H9 (cell line): ENCODE measurements at regions not wholly inside any gene's neighbourhood (a gene's known extent, or its start where the extent isn't known, plus 50 kb on each side); places are given as distances from the start of the nearest gene placed in this dataset.

ENCODE experiments used
- DNase-seq: peaks from one replicate; pipeline ENCODE4 v3.0.0-alpha.2; 2017
- H2AFZ ChIP-seq: one replicate; pipeline ENCODE4 v1.6.1; 2013; ENCODE audit warnings: mild to moderate bottlenecking, low read length, control low read depth, moderate library complexity
- H2AK5ac ChIP-seq: 2 replicates; pipeline ENCODE4 v1.6.1; 2013; ENCODE audit warnings: low read length, control low read depth, mixed read lengths; ENCODE audit not compliant: insufficient read length
- H2BK120ac ChIP-seq: one replicate; pipeline ENCODE4 v1.6.1; 2013; ENCODE audit warnings: low read depth, mild to moderate bottlenecking, low read length, control low read depth, inconsistent platforms; ENCODE audit not compliant: poor library complexity, severe bottlenecking
- H2BK12ac ChIP-seq: 2 replicates; pipeline ENCODE4 v1.6.1; 2013; ENCODE audit warnings: low read length, control low read depth, mixed read lengths, low read depth; ENCODE audit not compliant: insufficient read length
- H2BK15ac ChIP-seq: 2 replicates; pipeline ENCODE4 v1.6.1; 2013; ENCODE audit warnings: low read depth, low read length, control low read depth
- H2BK20ac ChIP-seq: one replicate; pipeline ENCODE4 v1.6.1; 2013; ENCODE audit warnings: low read depth, mild to moderate bottlenecking, low read length, control low read depth, inconsistent platforms; ENCODE audit not compliant: poor library complexity, severe bottlenecking
- H2BK5ac ChIP-seq: 2 replicates; pipeline ENCODE4 v1.6.1; 2013; ENCODE audit warnings: low read length, control low read depth, mixed read lengths; ENCODE audit not compliant: insufficient read length
- H3K14ac ChIP-seq: 2 replicates; pipeline ENCODE4 v1.6.1; 2013; ENCODE audit warnings: low read length, control low read depth; ENCODE audit not compliant: insufficient read depth
- H3K18ac ChIP-seq: 2 replicates; pipeline ENCODE4 v1.6.1; 2013; ENCODE audit warnings: low read depth, mild to moderate bottlenecking, mixed read lengths, low read length, control low read depth; ENCODE audit not compliant: insufficient read length
- H3K23ac ChIP-seq: 2 replicates; pipeline ENCODE4 v1.6.1; 2013; ENCODE audit warnings: low read length, control low read depth, mixed read lengths, low read depth; ENCODE audit not compliant: insufficient read length
- H3K23me2 ChIP-seq: 2 replicates; pipeline ENCODE4 v1.6.1; 2013; ENCODE audit warnings: low read depth, mild to moderate bottlenecking, mixed read lengths, low read length, control low read depth; ENCODE audit not compliant: insufficient read length, poor library complexity, severe bottlenecking
- H3K27ac ChIP-seq: 2 replicates; pipeline ENCODE4 v1.5.1; 2013; ENCODE audit warnings: low read length, control low read depth, mixed read lengths, low read depth; ENCODE audit not compliant: insufficient read length
- H3K27me3 ChIP-seq: 2 replicates; pipeline ENCODE4 v1.6.1; 2013; ENCODE audit warnings: low read length, control low read depth, inconsistent platforms; ENCODE audit not compliant: insufficient read depth
- H3K4ac ChIP-seq: 2 replicates; pipeline ENCODE4 v1.6.1; 2013; ENCODE audit warnings: low read depth, mild to moderate bottlenecking, control low read depth, inconsistent platforms, low read length, moderate library complexity
- H3K4me1 ChIP-seq: 2 replicates; pipeline ENCODE4 v1.6.1; 2013; ENCODE audit warnings: low read length, control low read depth, inconsistent platforms; ENCODE audit not compliant: insufficient read depth
- H3K4me2 ChIP-seq: 2 replicates; pipeline ENCODE4 v1.6.1; 2013; ENCODE audit warnings: low read length, control low read depth, mixed read lengths; ENCODE audit not compliant: insufficient read length, insufficient read depth
- H3K56ac ChIP-seq: 2 replicates; pipeline ENCODE4 v1.6.1; 2013; ENCODE audit warnings: low read depth, mild to moderate bottlenecking, mixed read lengths, low read length, control low read depth; ENCODE audit not compliant: insufficient read length
- H3K79me1 ChIP-seq: 2 replicates; pipeline ENCODE4 v1.6.1; 2013; ENCODE audit warnings: low read depth, mild to moderate bottlenecking, moderate library complexity, low read length, control low read depth, inconsistent platforms; ENCODE audit not compliant: insufficient read depth, poor library complexity, severe bottlenecking
- H3K79me2 ChIP-seq: 2 replicates; pipeline ENCODE4 v1.6.1; 2013; ENCODE audit warnings: low read length, control low read depth, inconsistent platforms; ENCODE audit not compliant: insufficient read depth
- H3K9ac ChIP-seq: 2 replicates; pipeline ENCODE4 v1.6.1; 2013; ENCODE audit warnings: low read length, control low read depth, mixed read lengths; ENCODE audit not compliant: insufficient read length; ENCODE audit errors: extremely low read depth
- H3K9me3 ChIP-seq: one replicate; pipeline ENCODE4 v1.6.1; 2013; ENCODE audit warnings: low read depth, low read length, inconsistent platforms; ENCODE audit not compliant: control insufficient read depth
- H3T11ph ChIP-seq: one replicate; pipeline ENCODE4 v1.6.1; 2013; ENCODE audit warnings: mild to moderate bottlenecking, low read length, control low read depth, inconsistent platforms
- H4K20me1 ChIP-seq: one replicate; pipeline ENCODE4 v1.6.1; 2013; ENCODE audit not compliant: control insufficient read depth, insufficient read length, insufficient read depth
- H4K5ac ChIP-seq: 2 replicates; pipeline ENCODE4 v1.6.1; 2013; ENCODE audit warnings: low read depth, mild to moderate bottlenecking, mixed read lengths, low read length, control low read depth; ENCODE audit not compliant: insufficient read length
- H4K8ac ChIP-seq: replicated peaks from 2 replicates; pipeline ENCODE4 v1.6.1; 2013; ENCODE audit warnings: low read length, control low read depth, mixed read lengths, low read depth; ENCODE audit not compliant: insufficient read length
- H4K91ac ChIP-seq: 2 replicates; pipeline ENCODE4 v1.6.1; 2013; ENCODE audit warnings: low read depth, mild to moderate bottlenecking, moderate library complexity, mixed read lengths, low read length, control low read depth; ENCODE audit not compliant: insufficient read length
- H3K27ac Mint-ChIP-seq, 3 experiments: 2 replicates in 2 of 3; 3 replicates in 1 of 3; pipeline ENCODE4 v1.8.0; 2020 to 2021; ENCODE audit warnings: mixed read lengths in 3 of 3, mild to moderate bottlenecking in 1 of 3, moderate library complexity in 1 of 3
- H3K27me3 Mint-ChIP-seq: 2 replicates; pipeline ENCODE4 v1.8.0; 2021; ENCODE audit warnings: low read depth, mild to moderate bottlenecking, moderate library complexity, mixed read lengths
- H3K36me3 Mint-ChIP-seq, 3 experiments: 2 replicates in 2 of 3; 3 replicates in 1 of 3; pipeline ENCODE4 v1.8.0; 2020 to 2021; ENCODE audit warnings: low read depth in 3 of 3, mixed read lengths in 3 of 3; ENCODE audit not compliant: insufficient read depth in 1 of 3
- H3K4me1 Mint-ChIP-seq, 2 experiments: 2 replicates each; pipeline ENCODE4 v1.8.0; 2020; ENCODE audit warnings: mixed read lengths in 2 of 2
- H3K4me3 Mint-ChIP-seq, 2 experiments: 2 replicates in 1 of 2; 3 replicates in 1 of 2; pipeline ENCODE4 v1.8.0; 2020 to 2021; ENCODE audit warnings: mild to moderate bottlenecking in 2 of 2, mixed read lengths in 2 of 2, moderate library complexity in 1 of 2
- H3K9me3 Mint-ChIP-seq, 2 experiments: 2 replicates in 1 of 2; 3 replicates in 1 of 2; pipeline ENCODE4 v1.8.0; 2020; ENCODE audit warnings: mild to moderate bottlenecking in 2 of 2, mixed read lengths in 2 of 2, moderate library complexity in 1 of 2
- WGBS: extraction: QIAGEN DNeasy Blood & Tissue Kit; methylation state at CpG from one replicate; pipeline ENCODE4 v1.1.7; 2013; ENCODE audit warnings: missing lambda C conversion rate, low lambda C conversion rate, mixed read lengths; ENCODE audit not compliant: insufficient read length; ENCODE audit errors: extremely low coverage; 5-methylcytosine and 5-hydroxymethylcytosine counted together
- TF ChIP-seq, protein P1 (sequence below): fragments of 200-600 bp; sonication (generic); conservative IDR thresholded peaks from 3 replicates; pipeline ENCODE4 v1.8.0; 2021; ENCODE audit warnings: antibody characterized with exemption, mild to moderate bottlenecking

DNA sequence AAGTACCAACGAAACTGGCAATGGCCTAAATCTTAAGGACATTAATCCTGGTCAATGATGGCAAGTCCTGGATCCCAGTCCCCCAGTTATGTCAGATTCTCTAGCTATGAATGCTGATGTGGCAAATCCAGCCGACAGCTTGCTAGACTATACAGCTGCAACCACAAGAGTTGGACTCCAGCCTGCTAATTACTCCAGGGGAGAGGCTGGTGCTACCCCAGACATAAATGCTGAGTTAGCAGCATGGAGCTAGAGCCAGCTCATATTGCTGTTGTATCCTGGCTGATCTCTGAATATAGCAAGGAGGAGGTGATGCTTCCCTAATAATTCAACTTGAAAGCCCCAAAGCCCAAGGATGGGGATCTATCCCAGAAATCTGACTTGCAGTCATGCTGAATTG is 207.1 kb downstream of the LRRN1 start:
- no peaks in the 10 kb centered on the region for H3K27me3 ChIP-seq

More for the DNA sequence above, 207.1 kb downstream of the LRRN1 start:
- no peaks in the 10 kb centered on the region for H3K23me2 ChIP-seq
- no peak overlapping the region for H3K56ac ChIP-seq
- peaks cover 6 to 9% of the 10 kb centered on the region in 2 experiments; a peak in 3 of 4 replicates for H3K4me1 Mint-ChIP-seq
- no peak overlapping the region for H2BK5ac ChIP-seq
- WGBS, result no CpG with 5 or more reads among the region's 2 CpGs
- no peak overlapping the region for H3K4me3 Mint-ChIP-seq
- H4K5ac ChIP-seq, result no peak overlapping the region
- H2AK5ac ChIP-seq, result no peak overlapping the region
- H4K91ac ChIP-seq, result no peak overlapping the region
- H2AFZ ChIP-seq, result no peak overlapping the region
- no peaks in the 10 kb centered on the region for H3K9me3 Mint-ChIP-seq
- no peak for DNase-seq
- H3K79me1 ChIP-seq, result no peaks in the 10 kb centered on the region
- H3T11ph ChIP-seq, result no peak overlapping the region
- H3K14ac ChIP-seq, result no peak overlapping the region
- H2BK20ac ChIP-seq, result no peak overlapping the region
- H4K8ac ChIP-seq, result no peak overlapping the region
- H3K4me2 ChIP-seq, result no peak overlapping the region
- H3K9me3 ChIP-seq, result no peaks in the 10 kb centered on the region
- H3K27ac Mint-ChIP-seq, result no peak overlapping the region
- no peak overlapping the region for H2BK15ac ChIP-seq
- H3K27ac ChIP-seq, result no peak overlapping the region
- H3K18ac ChIP-seq, result no peak overlapping the region
- no peak overlapping the region for H3K9ac ChIP-seq
- H3K36me3 Mint-ChIP-seq, result no peaks in the 10 kb centered on the region
- H3K23ac ChIP-seq, result no peak overlapping the region
- no peaks in the 10 kb centered on the region for H3K27me3 Mint-ChIP-seq
- H4K20me1 ChIP-seq, result no peaks in the 10 kb centered on the region
- H3K4ac ChIP-seq, result no peak overlapping the region
- no peaks in the 10 kb centered on the region for H3K4me1 ChIP-seq
- TF ChIP-seq, protein P1, sequence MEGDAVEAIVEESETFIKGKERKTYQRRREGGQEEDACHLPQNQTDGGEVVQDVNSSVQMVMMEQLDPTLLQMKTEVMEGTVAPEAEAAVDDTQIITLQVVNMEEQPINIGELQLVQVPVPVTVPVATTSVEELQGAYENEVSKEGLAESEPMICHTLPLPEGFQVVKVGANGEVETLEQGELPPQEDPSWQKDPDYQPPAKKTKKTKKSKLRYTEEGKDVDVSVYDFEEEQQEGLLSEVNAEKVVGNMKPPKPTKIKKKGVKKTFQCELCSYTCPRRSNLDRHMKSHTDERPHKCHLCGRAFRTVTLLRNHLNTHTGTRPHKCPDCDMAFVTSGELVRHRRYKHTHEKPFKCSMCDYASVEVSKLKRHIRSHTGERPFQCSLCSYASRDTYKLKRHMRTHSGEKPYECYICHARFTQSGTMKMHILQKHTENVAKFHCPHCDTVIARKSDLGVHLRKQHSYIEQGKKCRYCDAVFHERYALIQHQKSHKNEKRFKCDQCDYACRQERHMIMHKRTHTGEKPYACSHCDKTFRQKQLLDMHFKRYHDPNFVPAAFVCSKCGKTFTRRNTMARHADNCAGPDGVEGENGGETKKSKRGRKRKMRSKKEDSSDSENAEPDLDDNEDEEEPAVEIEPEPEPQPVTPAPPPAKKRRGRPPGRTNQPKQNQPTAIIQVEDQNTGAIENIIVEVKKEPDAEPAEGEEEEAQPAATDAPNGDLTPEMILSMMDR, result no peak
- no peaks in the 10 kb centered on the region for H3K79me2 ChIP-seq
- H2BK120ac ChIP-seq, result no peak overlapping the region
- H2BK12ac ChIP-seq, result no peak overlapping the region
